Superior temporal gyrus (tissue), 1 donor: ENCODE measurements at regions not wholly inside any gene's neighbourhood (a gene's known extent, or its start where the extent isn't known, plus 50 kb on each side); places are given as distances from the start of the nearest gene placed in this dataset.
A peak's percentile ranks its signal among the peaks of the same experiment; 100 is the strongest.

ENCODE experiments used
- DNase-seq: peaks from one replicate; pipeline ENCODE4 v3.0.0-alpha.2; 2016; ENCODE audit errors: extremely low spot score

DNA sequence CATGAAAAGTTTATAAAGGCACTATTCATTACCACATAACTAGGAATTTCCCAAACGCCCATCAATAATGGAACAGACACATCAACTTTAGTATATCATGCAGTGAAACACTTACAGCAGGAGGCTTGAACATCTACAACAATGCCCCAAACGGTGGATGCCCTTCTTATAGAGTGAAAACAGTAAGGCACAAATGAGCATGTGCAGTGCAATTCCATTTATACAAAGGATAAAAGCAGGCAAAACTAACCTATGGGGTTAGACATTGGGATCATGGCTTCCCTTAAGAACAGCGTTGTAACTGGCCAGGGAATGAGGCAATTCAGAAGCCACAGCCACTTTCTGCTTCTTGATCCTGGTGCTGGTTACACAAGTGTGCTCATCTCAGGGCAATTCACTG is 1363.0 kb downstream of the TBC1D22A start:
- DNase-seq = no peak

GRCh38 chr22:48121984-48122383 is 1359.5 kb downstream of the TBC1D22A start:
- DNase-seq = no peak

DNA sequence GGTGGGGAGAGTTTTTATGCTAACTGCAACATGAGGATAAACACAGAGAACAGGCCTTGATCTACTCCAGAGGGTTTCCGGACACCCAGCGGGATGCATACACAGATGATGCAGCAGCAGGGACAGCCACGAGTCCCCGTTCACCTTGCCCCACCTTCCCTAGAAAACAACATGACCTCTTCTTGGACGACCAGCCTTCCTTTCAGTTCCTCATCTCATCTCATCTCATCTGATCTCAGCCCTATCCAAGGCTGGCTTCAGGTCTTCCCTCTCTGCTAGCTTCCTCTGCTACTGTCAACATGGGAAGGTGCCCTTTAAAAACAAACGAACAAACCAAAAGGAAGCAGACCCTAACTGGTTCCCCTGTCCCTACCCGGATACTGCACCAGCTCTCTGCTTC is 1356.2 kb downstream of the TBC1D22A start:
- DNase-seq = no peak

DNA sequence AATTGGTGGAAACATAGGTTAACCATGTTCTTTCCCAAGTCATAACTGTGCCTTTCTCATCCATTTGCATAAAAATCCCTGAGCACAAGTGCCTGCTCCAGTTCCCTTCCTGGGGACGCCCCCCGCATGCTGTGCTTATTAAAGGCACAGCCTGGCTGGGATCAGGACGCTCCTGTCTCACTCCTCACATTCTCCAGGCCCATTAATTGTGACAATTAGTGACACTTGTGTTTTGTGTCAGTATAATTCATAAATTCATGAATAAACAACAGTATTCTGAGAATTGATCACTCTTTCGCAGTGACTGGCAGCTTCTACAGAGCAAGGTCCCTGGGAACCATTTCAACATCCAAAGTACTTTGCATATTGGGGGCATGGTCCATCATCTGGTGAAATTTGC is 1354.4 kb downstream of the TBC1D22A start:
- DNase-seq = no peak

DNA sequence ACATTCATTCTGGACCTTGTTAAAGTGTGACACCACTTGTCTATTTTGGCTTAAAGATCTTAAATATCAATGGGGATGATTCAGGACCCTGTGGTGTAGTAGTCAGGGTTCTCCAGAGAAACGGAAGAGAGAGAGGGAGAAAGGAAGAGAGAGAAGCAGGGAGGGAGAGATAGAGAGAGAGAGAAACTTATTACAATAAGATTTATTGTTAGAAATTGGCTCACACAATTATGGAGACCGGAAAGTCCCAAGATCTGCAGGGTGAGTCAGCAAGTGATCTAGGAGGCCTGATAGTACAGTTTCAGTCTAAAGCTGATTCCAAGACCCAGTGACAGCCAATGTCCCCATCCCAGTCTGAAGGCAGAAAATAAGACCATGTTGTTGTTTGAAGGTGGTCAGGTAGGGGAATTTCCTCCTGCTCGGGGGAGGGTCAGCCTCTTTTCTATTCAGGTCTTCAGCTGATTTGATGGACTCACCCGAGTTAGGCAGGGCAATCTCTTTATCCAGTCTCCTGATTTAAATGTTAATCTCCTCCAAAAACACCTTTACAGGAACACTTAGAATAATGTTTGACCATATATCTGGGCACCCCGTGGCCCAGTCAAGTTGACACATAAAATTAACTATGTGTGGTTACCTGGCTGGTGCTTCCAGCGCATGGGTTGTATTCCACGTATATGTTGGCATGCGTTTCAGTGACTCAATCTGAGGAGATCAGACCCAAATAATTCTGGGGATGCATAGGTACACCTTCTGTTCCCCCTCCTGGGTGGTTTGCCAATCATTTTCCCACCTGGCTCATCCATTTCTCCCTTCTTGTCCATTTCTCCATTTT is 1350.5 kb downstream of the TBC1D22A start:
- no peak for DNase-seq

DNA sequence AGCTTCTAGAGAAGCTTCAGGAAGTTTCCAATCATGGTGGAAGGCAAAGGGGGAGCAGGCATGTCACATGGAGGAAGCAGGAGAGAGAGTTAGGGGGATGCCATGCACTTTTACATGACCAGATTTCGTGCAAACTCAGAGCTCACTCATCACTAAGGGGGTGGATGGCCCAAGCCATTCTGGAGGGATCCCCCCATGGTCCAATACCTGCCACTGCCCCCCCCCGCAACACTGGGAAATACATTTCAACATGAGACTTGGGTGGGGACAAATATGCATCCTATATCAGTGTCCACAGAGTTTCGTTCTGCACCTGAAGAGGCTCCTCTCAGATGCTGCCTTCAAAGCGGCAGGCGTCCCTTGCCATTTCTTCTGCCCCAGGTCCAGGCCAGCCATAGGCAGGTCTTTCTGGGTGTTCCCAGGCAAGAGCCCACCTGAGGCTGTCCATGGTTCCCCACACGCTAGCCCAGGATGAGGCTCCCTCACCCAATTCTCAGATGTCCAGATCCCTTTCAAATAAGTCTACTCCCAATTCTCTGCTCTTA is 1344.3 kb downstream of the TBC1D22A start:
- DNase-seq = no peak

GRCh38 chr22:48106215-48106614 is 1343.8 kb downstream of the TBC1D22A start:
- no peak for DNase-seq

DNA sequence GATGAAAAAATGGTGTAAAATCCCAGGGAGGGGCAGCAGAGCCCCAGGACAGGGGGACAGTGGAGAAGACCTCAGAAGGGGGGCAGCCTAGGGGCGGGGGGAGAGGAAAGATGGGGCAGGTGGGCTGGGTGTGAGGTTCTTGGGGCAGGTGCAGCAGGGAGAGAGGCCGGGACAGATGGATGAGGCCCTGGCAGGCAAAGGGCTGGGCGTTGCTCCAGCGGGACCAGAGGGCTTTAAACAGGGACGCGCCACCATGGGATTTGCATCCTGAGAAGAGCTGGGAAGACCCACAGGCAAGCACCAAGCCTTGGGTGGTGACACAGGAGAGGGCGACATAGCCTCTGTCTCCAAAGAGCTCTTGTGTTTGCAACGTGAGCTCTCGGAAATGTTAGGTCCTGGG is 1342.8 kb downstream of the TBC1D22A start:
- no peak for DNase-seq

- peak; percentile 38 for DNase-seq
These were observed 1342.3 kb downstream of the TBC1D22A start for GRCh38 chr22:48104766-48105165.

DNA sequence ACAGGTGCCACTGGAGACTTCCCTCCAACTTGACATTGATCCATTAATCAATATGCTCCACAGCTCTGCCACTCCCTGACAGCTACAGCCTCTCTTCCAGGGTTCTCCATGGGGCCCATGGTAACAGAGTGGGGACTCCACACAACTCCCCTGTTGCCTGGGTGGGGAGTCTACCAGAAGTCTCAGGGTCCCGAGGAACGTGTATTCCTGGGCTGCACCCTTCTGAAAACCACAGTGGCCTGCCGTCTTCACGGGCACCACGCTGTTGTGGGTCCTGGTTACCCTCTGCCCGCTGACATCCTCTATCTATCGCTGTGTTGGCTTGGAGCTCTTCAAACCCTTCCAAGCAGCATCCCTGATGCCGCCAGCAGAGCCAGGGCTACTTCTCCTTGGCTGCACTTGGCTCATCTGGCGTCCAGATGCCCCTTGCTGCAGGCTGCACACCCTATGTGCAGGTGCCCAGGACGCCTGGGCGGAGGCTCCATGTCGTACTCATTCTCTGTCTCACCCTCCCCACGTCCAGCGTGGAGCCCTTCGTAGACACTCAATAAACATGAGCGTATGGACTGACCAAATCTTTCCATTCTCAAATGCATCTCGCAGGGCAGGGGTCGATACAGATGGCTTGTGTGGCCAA is 1341.8 kb downstream of the TBC1D22A start:
- no peak for DNase-seq

GRCh38 chr22:48103126-48103875 is 1340.9 kb downstream of the TBC1D22A start:
- DNase-seq = no peak

GRCh38 chr22:48102581-48102980 is 1340.1 kb downstream of the TBC1D22A start:
- DNase-seq = no peak

DNA sequence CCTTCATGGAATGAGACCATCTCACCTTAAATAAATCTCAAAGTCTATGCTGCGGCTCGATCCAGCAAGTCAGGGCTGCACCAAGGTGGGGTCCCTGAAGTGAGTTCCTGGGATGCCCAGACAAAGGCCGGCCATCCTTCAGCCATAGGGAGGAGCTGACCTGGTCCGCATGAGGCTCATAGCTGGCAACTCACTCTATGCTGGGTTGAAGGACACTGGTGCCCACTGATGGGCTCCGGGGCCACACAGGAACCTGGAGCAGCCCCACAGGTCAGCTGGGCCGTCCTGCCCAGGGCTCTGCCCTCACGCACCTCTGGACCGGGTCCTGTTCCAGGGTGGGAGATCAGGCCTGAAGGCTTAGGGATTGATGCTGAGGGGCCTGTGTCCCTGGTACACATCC is 1339.3 kb downstream of the TBC1D22A start:
- DNase-seq = no peak

GRCh38 chr22:48100685-48101417 is 1338.4 kb downstream of the TBC1D22A start:
- no peak for DNase-seq

DNA sequence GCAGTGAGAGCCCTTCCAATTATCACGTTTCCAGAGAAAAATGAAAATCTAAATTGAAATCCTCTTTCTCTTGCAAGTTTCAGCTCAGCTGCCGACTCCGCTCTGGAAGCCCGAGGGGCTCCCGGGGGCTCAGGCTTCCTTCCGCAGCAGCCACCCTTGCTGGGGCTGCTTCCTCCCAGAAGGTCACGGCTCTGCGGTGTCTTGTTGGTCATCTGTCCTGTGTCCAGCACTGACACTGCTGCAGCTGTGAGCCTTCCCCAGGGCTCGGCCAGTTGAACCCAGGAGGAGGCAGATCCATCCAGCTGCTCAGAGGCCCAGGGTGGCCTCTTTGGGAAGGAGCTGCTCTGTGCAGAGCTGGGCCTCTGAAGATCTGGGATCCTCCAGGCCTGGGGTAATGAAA is 1337.2 kb downstream of the TBC1D22A start:
- no peak for DNase-seq

DNA sequence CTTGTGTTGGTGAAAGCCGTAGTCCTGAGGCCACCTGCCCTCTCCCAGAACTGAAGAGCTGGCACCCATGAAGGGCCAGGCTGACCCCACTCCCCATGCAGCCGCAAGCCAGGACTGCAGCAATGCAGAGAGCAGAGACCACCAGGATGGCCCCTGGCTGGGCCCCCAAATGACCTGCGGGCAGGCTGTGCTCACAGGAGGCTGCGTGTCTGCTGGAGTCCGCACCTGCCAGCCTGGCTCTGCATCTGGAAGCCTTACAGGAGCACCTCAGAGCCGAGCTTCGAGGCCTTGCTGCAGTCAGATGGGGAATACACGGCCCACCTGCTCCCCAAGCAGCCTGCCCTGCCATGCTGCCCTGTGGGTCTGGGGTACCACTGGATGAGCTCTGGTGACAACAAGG is 1336.8 kb downstream of the TBC1D22A start:
- DNase-seq = no peak

GRCh38 chr22:48098921-48099245 is 1336.4 kb downstream of the TBC1D22A start:
- DNase-seq = no peak

GRCh38 chr22:48098243-48098920 is 1335.9 kb downstream of the TBC1D22A start:
- DNase-seq = no peak

DNA sequence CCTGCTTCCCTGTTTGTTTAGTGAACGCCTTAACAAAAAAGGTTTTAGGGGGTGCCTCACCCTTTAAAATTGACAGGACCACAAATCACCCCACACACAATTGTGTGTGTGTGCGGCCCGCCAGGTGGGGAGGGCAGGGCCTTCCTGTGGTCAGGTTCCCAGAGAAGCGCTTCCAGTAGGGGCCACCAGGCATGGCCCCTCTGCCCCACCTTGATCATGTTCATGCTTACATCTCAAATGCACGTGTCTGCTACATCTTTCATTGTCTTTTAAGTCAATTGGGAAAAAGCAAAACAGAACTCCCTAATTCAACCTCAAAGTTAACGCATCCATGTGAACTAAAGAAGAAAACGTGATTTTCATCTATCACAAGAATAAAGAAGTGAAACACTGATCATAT is 1335.3 kb downstream of the TBC1D22A start:
- no peak for DNase-seq

- DNase-seq = no peak
These were observed 1334.6 kb downstream of the TBC1D22A start for GRCh38 chr22:48096851-48097665.
